ENCODE measurements at regions not wholly inside any gene's neighbourhood (a gene's known extent, or its start where the extent isn't known, plus 50 kb on each side); places are given as distances from the start of the nearest gene placed in this dataset.
"Not testable (repeated sequence)": the region's sequence is repeated elsewhere in the genome, so short reads cannot be mapped to it uniquely, and the experiment has no call there.

DNA sequence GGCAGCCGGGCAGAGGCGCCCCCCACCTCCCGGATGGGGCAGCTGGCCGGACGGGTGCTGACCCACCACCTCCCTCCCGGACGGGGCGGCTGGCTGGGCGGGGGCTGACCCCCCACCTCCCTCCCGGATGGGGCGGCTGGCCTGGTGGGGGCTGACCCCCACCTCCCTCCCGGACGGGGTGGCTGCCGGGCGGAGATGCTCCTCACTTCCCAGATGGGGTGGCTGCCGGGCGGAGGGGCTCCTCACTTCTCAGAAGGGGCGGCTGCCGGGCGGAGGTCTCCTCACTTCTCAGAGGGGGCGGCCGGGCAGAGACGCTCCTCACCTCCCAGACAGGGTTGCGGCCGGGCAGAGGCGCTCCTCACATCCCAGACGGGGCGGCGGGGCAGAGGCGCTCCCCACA, 1654.1 kb downstream of the STIM2 start:
- DNase-seq; ATAC-seq; intact Hi-C loops (cut with micrococcal nuclease): not testable (repeated sequence)

- ATAC-seq: no peak
Observed at GRCh38 chr4:28518561-28519165, 1658.0 kb downstream of the STIM2 start.

GRCh38 chr4:28523681-28524190, 1663.1 kb downstream of the STIM2 start:
- intact Hi-C loops (cut with micrococcal nuclease): no loop called here
- DNase-seq: no peak
- no peak for ATAC-seq

More at GRCh38 chr4:28518561-28519165, 1658.0 kb downstream of the STIM2 start:
- intact Hi-C loops (cut with micrococcal nuclease): no loop called here
- DNase-seq: no peak

DNA sequence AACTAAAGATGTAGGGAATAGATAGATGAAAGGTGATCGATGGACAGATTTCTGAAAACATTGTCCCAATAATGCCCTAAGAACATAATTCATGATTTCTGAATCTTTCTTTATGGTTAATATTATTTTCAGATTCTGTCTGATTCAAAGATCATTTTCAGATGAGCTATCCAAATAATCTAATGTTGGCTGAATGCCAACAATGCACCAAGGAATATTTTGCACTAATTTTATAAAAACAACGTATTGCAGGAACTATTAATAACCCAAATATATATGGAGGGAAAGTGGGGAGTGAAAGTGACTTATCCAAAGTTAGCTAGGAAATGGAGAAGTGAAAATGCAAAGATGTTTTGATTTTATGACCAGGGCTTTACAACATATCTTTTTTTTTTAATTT, 1675.5 kb downstream of the STIM2 start:
- intact Hi-C loops (cut with micrococcal nuclease): no loop called here
- DNase-seq (no peak), ATAC-seq (no peak)

DNA sequence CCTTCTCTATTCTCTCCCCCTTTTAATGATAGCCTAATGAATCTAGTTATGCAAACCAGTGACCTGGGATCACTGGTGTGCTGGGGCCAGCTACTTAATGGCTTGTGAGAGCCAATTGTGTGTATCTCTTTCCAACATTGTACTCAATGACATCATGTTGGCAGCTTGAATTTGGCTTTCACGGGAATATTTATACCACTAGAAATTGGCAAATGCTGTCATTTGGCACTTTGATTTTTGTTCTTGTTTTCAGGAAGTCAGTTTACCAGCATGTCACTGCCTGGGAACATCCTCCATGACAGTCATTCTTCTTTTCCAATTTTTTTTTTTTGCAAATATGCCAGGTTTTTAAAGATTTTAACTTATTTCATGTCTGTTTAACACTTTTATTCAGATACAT, 1685.3 kb downstream of the STIM2 start:
- DNase-seq (no peak), ATAC-seq (no peak)
- intact Hi-C loops (cut with micrococcal nuclease): no loop called here

- ATAC-seq (no peak), DNase-seq (no peak)
- intact Hi-C loops (cut with micrococcal nuclease): no loop called here
Observed at GRCh38 chr4:28548136-28548535, 1687.5 kb downstream of the STIM2 start.

GRCh38 chr4:28548594-28548993, 1688.0 kb downstream of the STIM2 start:
- ATAC-seq: no peak
- intact Hi-C loops (cut with micrococcal nuclease): no loop called here
- DNase-seq: no peak

DNA sequence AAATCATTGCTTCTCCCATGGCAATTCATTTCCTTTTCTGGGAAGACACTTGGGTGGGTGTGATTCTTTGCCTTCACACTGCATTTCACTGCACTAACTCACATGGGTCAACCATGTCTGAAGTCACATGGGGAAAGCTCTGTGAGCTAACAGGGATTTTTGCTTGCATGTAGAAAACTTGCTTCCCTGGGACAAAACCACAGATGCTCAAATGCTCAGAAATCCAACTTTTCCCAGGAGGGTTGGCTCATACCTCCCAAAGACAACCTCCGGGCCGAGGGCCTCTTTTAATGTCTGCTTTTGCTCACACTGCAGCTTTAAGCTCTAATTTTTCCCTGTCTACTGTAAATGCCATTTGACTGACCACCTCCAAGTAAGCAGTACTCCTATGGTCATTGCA, 1695.2 kb downstream of the STIM2 start:
- intact Hi-C loops (cut with micrococcal nuclease): no loop called here
- DNase-seq (no peak), ATAC-seq (no peak)

- intact Hi-C loops (cut with micrococcal nuclease): no loop called here
- no peak for DNase-seq
- ATAC-seq: no peak
Observed at GRCh38 chr4:28557755-28558154, 1697.1 kb downstream of the STIM2 start.

- intact Hi-C loops (cut with micrococcal nuclease): no loop called here
- ATAC-seq (no peak), DNase-seq (no peak)
Observed at GRCh38 chr4:28558895-28559294, 1698.3 kb downstream of the STIM2 start.

- no peak for DNase-seq
- ATAC-seq: no peak
- intact Hi-C loops (cut with micrococcal nuclease): no loop called here
Observed at GRCh38 chr4:28562913-28563312, 1702.3 kb downstream of the STIM2 start.

DNA sequence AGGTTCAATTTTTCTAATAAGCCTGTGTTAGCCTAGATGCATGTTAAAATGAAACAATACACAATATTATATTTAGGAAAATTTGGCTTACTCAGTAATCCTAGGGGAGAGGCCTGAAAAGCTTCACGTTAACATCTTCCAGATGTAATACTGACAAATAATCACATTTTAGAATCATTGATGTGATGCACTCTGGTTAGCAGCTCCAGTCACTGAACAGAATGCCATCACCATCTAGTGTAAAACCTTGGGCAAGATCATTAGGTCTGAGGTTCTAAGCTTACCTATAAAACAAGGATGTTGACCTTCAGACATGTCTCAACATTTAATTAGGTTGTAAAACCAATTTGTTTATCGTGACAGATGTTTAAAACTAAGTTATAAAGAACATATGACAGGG, 1704.8 kb downstream of the STIM2 start:
- DNase-seq (no peak), ATAC-seq (no peak)
- intact Hi-C loops (cut with micrococcal nuclease): no loop called here

DNA sequence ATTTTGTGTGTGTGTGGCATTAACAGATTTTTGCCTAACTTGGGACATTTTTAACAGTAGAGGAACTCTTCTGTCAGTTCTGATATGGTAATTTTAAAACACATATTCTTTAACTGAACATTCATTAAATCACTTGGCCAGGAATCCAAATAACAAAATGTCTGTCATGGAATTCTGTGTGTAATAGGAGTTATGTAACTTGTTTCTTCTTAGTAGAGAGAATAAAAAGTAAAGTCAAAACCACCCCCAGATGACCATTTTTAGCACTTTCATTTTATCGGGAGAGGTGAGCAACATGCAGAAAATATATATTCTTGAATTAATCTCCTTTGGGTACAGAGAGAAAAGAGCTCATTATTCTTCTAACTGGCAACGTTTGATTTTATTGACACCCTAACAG, 1740.3 kb downstream of the STIM2 start:
- no peak for ATAC-seq
- DNase-seq: no peak
- intact Hi-C loops (cut with micrococcal nuclease): no loop called here

DNA sequence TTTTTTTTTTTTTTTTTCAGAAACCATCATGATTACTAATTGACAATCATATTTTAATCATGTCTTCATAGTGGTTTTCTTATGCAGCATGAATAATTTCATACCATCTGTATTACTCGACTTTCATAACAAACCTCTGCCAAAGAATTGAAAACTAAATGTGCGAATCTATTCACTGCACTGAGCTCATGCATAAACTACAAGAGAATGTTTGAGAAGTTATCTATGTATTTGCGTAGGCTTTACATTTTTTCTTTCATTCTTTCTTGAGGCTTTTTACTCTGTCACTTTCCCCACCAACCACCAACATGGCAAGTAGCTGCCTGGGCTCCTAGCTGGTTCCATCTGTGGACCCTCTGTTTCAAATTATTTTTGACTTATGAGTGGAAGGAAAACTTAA, 1761.0 kb downstream of the STIM2 start:
- intact Hi-C loops (cut with micrococcal nuclease): no loop called here
- ATAC-seq: no peak

DNA sequence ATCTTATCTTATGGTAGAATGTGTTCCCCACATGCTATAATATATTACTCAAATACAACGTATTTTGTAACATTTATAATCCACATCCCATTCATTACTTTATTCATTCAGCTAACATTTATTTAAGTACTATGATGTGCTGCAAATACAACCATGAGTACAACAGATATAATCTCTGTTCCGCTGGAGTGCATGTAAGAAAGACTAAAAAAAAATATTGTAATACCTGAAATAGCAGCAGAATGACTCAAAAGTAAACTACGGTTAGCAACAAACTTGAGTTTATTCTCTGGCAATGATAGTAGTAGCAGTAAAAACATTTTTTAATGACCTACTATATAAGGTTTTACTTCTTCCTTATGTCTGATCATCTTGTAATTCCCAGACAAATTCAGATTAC, 1776.3 kb downstream of the STIM2 start:
- intact Hi-C loops (cut with micrococcal nuclease): no loop called here
- no peak for DNase-seq
- ATAC-seq: no peak

More for the DNA sequence above, 1761.0 kb downstream of the STIM2 start:
- DNase-seq: no peak

DNA sequence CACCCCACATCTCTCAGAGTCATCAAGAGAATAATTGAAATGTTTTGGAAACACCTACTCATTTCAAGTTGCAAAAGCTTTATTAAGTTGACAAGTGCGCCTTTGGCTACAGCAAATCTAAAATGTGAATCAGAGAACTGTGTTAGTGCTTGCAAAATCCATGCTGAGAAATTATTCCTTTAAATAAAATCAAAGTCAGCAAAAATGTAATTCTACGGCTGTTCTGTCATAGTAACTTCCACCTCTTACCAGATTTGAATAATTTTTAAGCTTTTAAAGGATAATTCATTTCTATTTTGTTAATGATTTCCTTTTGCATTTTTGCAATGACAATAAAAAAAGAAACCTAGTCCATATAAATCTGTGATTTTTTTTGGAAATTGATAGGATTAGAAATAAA, 1779.1 kb downstream of the STIM2 start:
- ATAC-seq (no peak), DNase-seq (no peak)
- intact Hi-C loops (cut with micrococcal nuclease): no loop called here

DNA sequence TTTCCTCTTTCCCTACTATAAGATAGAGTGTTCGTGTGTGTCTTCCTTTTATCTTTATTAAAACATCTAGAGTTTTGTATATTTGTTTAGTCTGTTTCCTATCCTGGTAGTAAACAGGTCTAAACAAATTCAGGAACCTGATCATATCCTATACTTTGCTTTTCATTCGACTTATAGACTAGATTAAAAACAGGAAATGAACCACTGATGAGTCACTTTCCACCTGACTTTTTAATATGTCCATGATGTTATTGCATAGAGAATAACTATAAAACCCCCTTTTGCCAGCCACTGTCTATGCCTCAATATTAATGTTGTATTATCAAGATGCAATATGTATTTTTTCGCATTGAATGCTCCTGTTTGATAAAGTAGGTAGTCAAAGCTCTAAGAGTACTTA, 1794.0 kb downstream of the STIM2 start:
- ATAC-seq: no peak
- no peak for DNase-seq
- intact Hi-C loops (cut with micrococcal nuclease): no loop called here

DNA sequence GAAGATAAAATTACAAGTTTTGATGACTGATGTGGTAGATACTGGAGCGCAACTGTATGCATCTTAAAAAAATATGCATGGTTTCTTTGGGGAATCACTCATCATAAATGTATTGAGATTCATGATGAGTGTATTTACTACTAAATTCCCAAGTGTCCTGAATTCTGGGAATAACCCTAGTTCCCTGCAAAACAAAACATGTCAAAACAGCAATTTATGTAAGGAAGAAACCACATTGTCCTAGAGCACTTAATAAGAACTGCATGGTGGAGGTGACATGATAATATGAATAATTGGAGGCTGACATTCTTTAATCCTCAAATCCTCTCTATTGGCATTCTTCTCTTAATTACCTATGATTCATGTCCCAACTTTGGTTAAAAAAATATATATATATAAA, 1804.7 kb downstream of the STIM2 start:
- DNase-seq (no peak), ATAC-seq (no peak)
- intact Hi-C loops (cut with micrococcal nuclease): no loop called here

DNA sequence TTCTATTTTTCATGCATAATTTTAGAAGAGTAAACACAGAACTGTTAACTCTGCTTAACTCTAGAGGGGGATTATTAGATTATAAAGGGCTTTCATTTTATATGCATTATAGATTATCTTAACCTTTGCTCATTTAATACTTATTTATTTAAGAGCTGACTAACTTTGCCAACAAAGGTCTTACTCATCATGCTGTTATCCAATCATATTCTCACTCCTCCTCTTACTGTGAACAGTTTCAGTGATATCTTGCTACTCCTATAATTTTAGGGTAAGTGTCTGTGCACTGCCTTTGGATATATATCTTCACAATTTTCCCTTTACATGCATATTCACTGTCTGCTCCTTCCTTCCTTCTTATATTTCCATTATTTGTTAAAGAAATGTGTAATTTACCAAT, 1814.9 kb downstream of the STIM2 start:
- intact Hi-C loops (cut with micrococcal nuclease): no loop called here
- DNase-seq: no peak
- ATAC-seq: no peak

- ATAC-seq (no peak), DNase-seq (no peak)
- intact Hi-C loops (cut with micrococcal nuclease): no loop called here
Observed at GRCh38 chr4:28677808-28678207, 1817.2 kb downstream of the STIM2 start.

- DNase-seq (no peak), ATAC-seq (no peak)
- intact Hi-C loops (cut with micrococcal nuclease): no loop called here
Observed at GRCh38 chr4:28682847-28683246, 1822.2 kb downstream of the STIM2 start.

- ATAC-seq (peak; percentile 40), DNase-seq (peak; percentile 34)
- intact Hi-C loops (cut with micrococcal nuclease): no loop called here
Observed at GRCh38 chr4:28686618-28687017, 1826.0 kb downstream of the STIM2 start.

Data from left ventricle myocardium superior (tissue), 1 donor.